NCI-H2196 treated with DMSO at 0.1 percent for 48 hours (cell line): ENCODE measurements at regions not wholly inside any gene's neighbourhood (a gene's known extent, or its start where the extent isn't known, plus 50 kb on each side); places are given as distances from the start of the nearest gene placed in this dataset.
"Not testable (repeated sequence)": the region's sequence is repeated elsewhere in the genome, so short reads cannot be mapped to it uniquely, and the experiment has no call there.

Source experiments
- DNase-seq: peaks from one replicate; lab custom pipeline; 2025; ENCODE audit not compliant: unreplicated experiment; lab: John Stamatoyannopoulos, UW

GRCh38 chr15:96216481-96216880, 114.0 kb upstream of the NR2F2 start:
- not testable (repeated sequence) for DNase-seq

- DNase-seq: no peak
These were observed 112.5 kb upstream of the NR2F2 start for GRCh38 chr15:96217983-96218382.

GRCh38 chr15:96218623-96219455, 111.7 kb upstream of the NR2F2 start:
- no peak for DNase-seq

GRCh38 chr15:96219681-96220080, 110.8 kb upstream of the NR2F2 start:
- no peak for DNase-seq

GRCh38 chr15:96220657-96221056, 109.8 kb upstream of the NR2F2 start:
- no peak for DNase-seq

- DNase-seq: no peak
These were observed 107.5 kb upstream of the NR2F2 start for GRCh38 chr15:96222981-96223380.

- no peak for DNase-seq
These were observed 106.6 kb upstream of the NR2F2 start for GRCh38 chr15:96223939-96224338.

GRCh38 chr15:96225642-96226259, 104.7 kb upstream of the NR2F2 start:
- no peak for DNase-seq

GRCh38 chr15:96230526-96231181, 99.8 kb upstream of the NR2F2 start:
- no peak for DNase-seq

GRCh38 chr15:96232335-96232734, 98.2 kb upstream of the NR2F2 start:
- DNase-seq: no peak

GRCh38 chr15:96234109-96234892, 96.2 kb upstream of the NR2F2 start:
- no peak for DNase-seq

GRCh38 chr15:96237002-96237401, 93.5 kb upstream of the NR2F2 start:
- DNase-seq: no peak

- no peak for DNase-seq
These were observed 87.7 kb upstream of the NR2F2 start for GRCh38 chr15:96242761-96243160.

GRCh38 chr15:96243701-96244100, 86.8 kb upstream of the NR2F2 start:
- no peak for DNase-seq

GRCh38 chr15:96245252-96245651, 85.2 kb upstream of the NR2F2 start:
- DNase-seq: no peak

GRCh38 chr15:96246057-96246456, 84.4 kb upstream of the NR2F2 start:
- no peak for DNase-seq

GRCh38 chr15:96247621-96248305, 82.7 kb upstream of the NR2F2 start:
- no peak for DNase-seq

GRCh38 chr15:96252148-96252547, 78.4 kb upstream of the NR2F2 start:
- DNase-seq: no peak

GRCh38 chr15:96253006-96253747, 77.3 kb upstream of the NR2F2 start:
- no peak for DNase-seq

GRCh38 chr15:96254173-96254572, 76.3 kb upstream of the NR2F2 start:
- DNase-seq: no peak
